GM12891 (cell line): ENCODE measurements at regions not wholly inside any gene's neighbourhood (a gene's known extent, or its start where the extent isn't known, plus 50 kb on each side); places are given as distances from the start of the nearest gene placed in this dataset.
"Not testable (repeated sequence)": the region's sequence is repeated elsewhere in the genome, so short reads cannot be mapped to it uniquely, and the experiment has no call there.

Experiments
- PAX5 ChIP-seq: IDR thresholded peaks from 2 replicates; pipeline ENCODE4 v1.6.1; 2011; ENCODE audit warnings: low read length, moderate library complexity, mild to moderate bottlenecking; ENCODE audit not compliant: insufficient read depth, severe bottlenecking
- POLR2A ChIP-seq: IDR thresholded peaks from 2 replicates; pipeline ENCODE4 v1.6.1; 2011; ENCODE audit warnings: low read depth, low read length, control low read depth
- POLR2AphosphoS5 ChIP-seq: IDR thresholded peaks from 2 replicates; pipeline ENCODE4 v1.6.1; 2011; ENCODE audit warnings: low read depth, low read length, control low read depth
- POU2F2 ChIP-seq: IDR thresholded peaks from 2 replicates; pipeline ENCODE4 v1.6.1; 2011; ENCODE audit warnings: low read depth, mild to moderate bottlenecking, control low read depth, low read length, moderate library complexity
- SPI1 ChIP-seq: IDR thresholded peaks from 2 replicates; pipeline ENCODE4 v1.6.1; 2011; ENCODE audit warnings: low read depth, low read length, control low read depth
- TAF1 ChIP-seq: IDR thresholded peaks from 2 replicates; pipeline ENCODE4 v1.6.1; 2011; ENCODE audit warnings: low read depth, low read length, control low read depth

DNA sequence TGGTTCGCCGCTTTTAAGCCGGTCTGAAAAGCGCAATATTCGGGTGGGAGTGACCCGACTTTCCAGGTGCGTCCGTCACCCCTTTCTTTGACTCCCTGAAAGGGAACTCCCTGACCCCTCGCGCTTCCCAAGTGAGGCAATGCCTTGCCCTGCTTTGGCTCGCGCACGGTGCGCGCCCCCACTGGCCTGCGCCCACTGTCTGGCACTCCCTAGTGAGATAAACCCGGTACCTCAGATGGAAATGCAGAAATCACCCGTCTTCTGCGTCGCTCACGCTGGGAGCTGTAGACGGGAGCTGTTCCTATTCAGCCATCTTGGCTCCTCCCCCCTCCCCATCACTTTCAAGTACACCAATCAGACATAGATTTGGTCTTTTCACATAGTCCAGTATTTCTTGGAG is 88.2 kb downstream of the EBLN1 start:
- TF ChIP-seq TAF1, PAX5, POLR2A, POU2F2, POLR2AphosphoS5, SPI1: not testable (repeated sequence)
